CD4-positive, alpha-beta T cell (primary cell): ENCODE measurements at regions not wholly inside any gene's neighbourhood (a gene's known extent, or its start where the extent isn't known, plus 50 kb on each side); places are given as distances from the start of the nearest gene placed in this dataset.

Source experiments
- ATAC-seq: fragments of 200-7000 bp; cut with Tn5 transposase; one replicate; pipeline ENCODE4 v1.10.0; 2022; ENCODE audit warnings: mild to moderate bottlenecking; ENCODE audit not compliant: poor library complexity
- CTCF ChIA-PET: fragments of 350-600 bp; sonication (Branson Sonifier 250); formaldehyde crosslinking; loops from one replicate; lab custom pipeline; 2021; ENCODE audit warnings: antibody characterized with exemption, inconsistent platforms; lab: Charles Lee
- POLR2A ChIA-PET: fragments of 350-600 bp; sonication (Branson Sonifier 250); formaldehyde crosslinking; loops from one replicate; lab custom pipeline; 2021; ENCODE audit warnings: antibody characterized with exemption, inconsistent platforms; lab: Charles Lee
- DNase-seq, 14 experiments: peaks; one replicate each; pipeline ENCODE4 v3.0.0-alpha.2; 2013 to 2020; ENCODE audit warnings: mixed read lengths in 2 of 14
- H3K27ac ChIP-seq, 2 donors: one replicate each; pipeline versions ENCODE4 v1.5.1 to v1.7.0; 2013; ENCODE audit warnings: low read length in 2 of 2, low read depth in 1 of 2, mild to moderate bottlenecking in 1 of 2
- H3K27me3 ChIP-seq, 2 experiments: 1 replicate in 1 of 2; 2 replicates in 1 of 2; pipeline versions ENCODE4 v1.6.1 to v1.7.0; 2013; ENCODE audit warnings: low read length in 2 of 2, control low read depth in 1 of 2, mild to moderate bottlenecking in 1 of 2, moderate library complexity in 1 of 2; ENCODE audit not compliant: insufficient read depth in 2 of 2, control insufficient read depth in 1 of 2
- H3K36me3 ChIP-seq: one replicate; pipeline ENCODE4 v1.6.1; 2013; ENCODE audit warnings: low read length, control low read depth; ENCODE audit not compliant: insufficient read depth
- H3K4me1 ChIP-seq: one replicate; pipeline ENCODE4 v1.6.1; 2013; ENCODE audit warnings: low read length, control low read depth; ENCODE audit not compliant: insufficient read depth
- H3K4me3 ChIP-seq: one replicate; pipeline ENCODE4 v1.5.1; 2013; ENCODE audit warnings: mild to moderate bottlenecking, low read length, moderate library complexity
- H3K9me3 ChIP-seq, 2 experiments: 1 replicate in 1 of 2; 2 replicates in 1 of 2; pipeline versions ENCODE4 v1.6.1 to v1.7.0; 2013; ENCODE audit warnings: low read length in 2 of 2, mild to moderate bottlenecking in 2 of 2, control low read depth in 1 of 2, moderate library complexity in 1 of 2; ENCODE audit not compliant: control insufficient read depth in 1 of 2, insufficient read depth in 1 of 2
- H3K27ac Mint-ChIP-seq: one replicate; pipeline ENCODE4 v1.8.0; 2020; ENCODE audit warnings: mixed read lengths
- H3K27me3 Mint-ChIP-seq: one replicate; pipeline ENCODE4 v1.8.0; 2021; ENCODE audit warnings: mixed read lengths
- H3K36me3 Mint-ChIP-seq: one replicate; pipeline ENCODE4 v1.8.0; 2021; ENCODE audit warnings: low read depth, mixed read lengths
- H3K4me1 Mint-ChIP-seq: one replicate; pipeline ENCODE4 v1.8.0; 2021; ENCODE audit warnings: low read depth, mixed read lengths
- H3K4me3 Mint-ChIP-seq: one replicate; pipeline ENCODE4 v1.8.0; 2020; ENCODE audit warnings: mild to moderate bottlenecking, mixed read lengths
- H3K9me3 Mint-ChIP-seq: one replicate; pipeline ENCODE4 v1.8.0; 2020; ENCODE audit warnings: mixed read lengths
- CTCF ChIP-seq: fragments of 200-600 bp; IDR thresholded peaks from one replicate; pipeline ENCODE4 v1.8.0; 2022; ENCODE audit warnings: antibody characterized with exemption, mild to moderate bottlenecking
- intact Hi-C, 2 experiments: fragments of 100-400 bp; cut with DNase I in 1 of 2; cut with micrococcal nuclease in 1 of 2; formaldehyde crosslinking; loops; one replicate each; pipeline versions ENCODE4 v1.15.1 to v1.9.0; 2023 to 2025; cut with DNase I, micrococcal nuclease

DNA sequence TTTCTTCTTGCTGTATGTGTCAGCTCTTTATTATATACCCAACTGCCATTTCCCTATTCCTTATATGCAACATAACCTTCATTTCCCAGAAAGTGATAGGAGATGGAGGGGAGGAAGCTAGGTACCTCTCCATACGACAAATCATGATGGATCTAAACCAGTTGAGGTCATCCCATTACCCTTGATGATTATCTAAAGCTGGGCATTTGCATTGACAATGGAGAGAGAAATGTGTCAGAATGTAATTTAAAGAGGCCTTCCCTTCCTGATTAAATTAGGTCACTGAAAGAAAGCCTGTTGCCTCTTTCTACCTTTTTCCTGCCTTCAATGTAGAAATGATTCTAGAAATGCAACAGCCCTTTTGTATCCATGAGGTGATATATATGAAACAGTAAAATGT is 81.9 kb downstream of the SUCNR1 start:
- Mint-ChIP-seq H3K27ac (no peak overlapping the region), H3K4me1 (no peaks in the 10 kb centered on the region), H3K9me3 (no peaks in the 10 kb centered on the region), H3K36me3 (no peaks in the 10 kb centered on the region), H3K27me3 (peaks cover 6% of the 10 kb centered on the region), H3K4me3 (no peak overlapping the region)
- TF ChIP-seq CTCF = no peak
- H3K9me3 ChIP-seq = no peaks in the 10 kb centered on the region
- H3K4me3 ChIP-seq = no peak overlapping the region
- H3K27me3 ChIP-seq = no peaks in the 10 kb centered on the region
- no peak overlapping the region for H3K27ac ChIP-seq
- ChIA-PET CTCF (no interaction called here), POLR2A (no interaction called here)
- H3K4me1 ChIP-seq = no peaks in the 10 kb centered on the region
- no peaks in the 10 kb centered on the region for H3K36me3 ChIP-seq
- intact Hi-C loops = no loop called here
- DNase-seq (no peak), ATAC-seq (no peak)

DNA sequence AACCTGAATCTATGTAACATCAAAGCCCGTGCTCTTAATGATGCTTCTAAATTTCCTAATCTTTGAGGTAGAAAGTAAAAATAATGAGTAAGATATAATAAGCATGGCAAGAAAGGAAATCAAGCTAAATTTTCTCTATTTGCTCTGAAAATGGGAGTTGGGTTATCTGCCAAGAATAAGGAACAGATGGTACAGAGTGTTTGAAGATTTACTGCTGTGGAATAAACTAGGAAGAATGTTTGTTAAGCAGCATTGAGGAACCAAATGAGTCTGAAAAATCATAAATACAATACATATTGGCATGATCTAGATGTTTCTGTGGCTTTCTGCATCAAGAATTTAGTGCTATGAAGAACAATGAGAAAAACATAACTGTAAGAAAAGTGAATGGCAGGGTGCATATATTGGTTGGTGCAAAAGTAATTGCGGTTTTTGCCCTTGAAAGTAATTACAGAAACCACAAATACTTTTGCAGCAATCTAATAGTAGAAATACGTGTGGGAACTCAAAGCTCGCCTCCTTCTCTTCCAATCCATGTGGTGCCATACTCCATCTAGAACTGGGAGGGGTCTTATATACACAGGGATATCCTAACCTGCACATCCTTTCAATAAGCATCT is 87.6 kb downstream of the SUCNR1 start:
- Histone ChIP-seq H3K36me3 (no peaks in the 10 kb centered on the region), H3K27me3 (no peaks in the 10 kb centered on the region), H3K4me1 (no peaks in the 10 kb centered on the region), H3K9me3 (no peaks in the 10 kb centered on the region), H3K4me3 (no peak overlapping the region), H3K27ac (no peak overlapping the region)
- ChIA-PET POLR2A (no interaction called here), CTCF (no interaction called here)
- H3K4me3 Mint-ChIP-seq = no peak overlapping the region
- H3K27ac Mint-ChIP-seq = no peak overlapping the region
- H3K36me3 Mint-ChIP-seq = no peaks in the 10 kb centered on the region
- ATAC-seq (no peak), DNase-seq (no peak)
- intact Hi-C loops = no loop called here
- H3K4me1 Mint-ChIP-seq = no peaks in the 10 kb centered on the region
- no peaks in the 10 kb centered on the region for H3K9me3 Mint-ChIP-seq
- no peaks in the 10 kb centered on the region for H3K27me3 Mint-ChIP-seq
- TF ChIP-seq CTCF = no peak

GRCh38 chr3:151962352-151962751 is 88.9 kb downstream of the SUCNR1 start:
- TF ChIP-seq CTCF = no peak
- CTCF ChIA-PET = no interaction called here
- Mint-ChIP-seq H3K4me3 (no peak overlapping the region), H3K9me3 (no peaks in the 10 kb centered on the region), H3K36me3 (no peaks in the 10 kb centered on the region), H3K27me3 (no peaks in the 10 kb centered on the region), H3K4me1 (no peaks in the 10 kb centered on the region), H3K27ac (no peak overlapping the region)
- ATAC-seq = no peak
- intact Hi-C loops = no loop called here
- Histone ChIP-seq H3K9me3 (no peaks in the 10 kb centered on the region), H3K4me1 (no peaks in the 10 kb centered on the region), H3K27me3 (no peaks in the 10 kb centered on the region), H3K4me3 (no peak overlapping the region), H3K36me3 (no peaks in the 10 kb centered on the region), H3K27ac (no peak overlapping the region)
- POLR2A ChIA-PET = no interaction called here
- DNase-seq = no peak
